Endothelial cell of umbilical vein (primary cell): ENCODE measurements at regions not wholly inside any gene's neighbourhood (a gene's known extent, or its start where the extent isn't known, plus 50 kb on each side); places are given as distances from the start of the nearest gene placed in this dataset.

Experiments
- BruUV-seq: library from RNA; stranded (reverse); fragments of 400-500 nt; replicated peaks from 2 replicates; lab custom pipeline; 2021; lab: Mats Ljungman, UMichigan
- CTCF ChIA-PET: fragments of 300-600, 350-600 bp; sonication (Branson Sonifier 250); formaldehyde crosslinking; loops from one replicate; lab custom pipeline; 2021; ENCODE audit warnings: antibody characterized with exemption, inconsistent platforms; lab: Charles Lee
- POLR2A ChIA-PET: fragments of 300-600, 350-600 bp; sonication (Branson Sonifier 250); formaldehyde crosslinking; loops from one replicate; lab custom pipeline; 2021; ENCODE audit warnings: antibody characterized with exemption, inconsistent platforms; lab: Charles Lee
- DNase-seq: peaks from one replicate; pipeline ENCODE4 v3.0.0-alpha.2; 2011; ENCODE audit warnings: low read depth, low spot score
- FAIRE-seq: peaks from 2 replicates; lab custom pipeline; 2011; peaks lifted over from hg19 to GRCh38; lab: Jason Lieb, UNC
- H2AFZ ChIP-seq: 2 replicates; pipeline ENCODE4 v1.6.0; 2012; ENCODE audit warnings: low read depth, low read length, control low read depth, inconsistent platforms
- H3K27ac ChIP-seq: 2 replicates; pipeline ENCODE4 v1.5.1; 2011; ENCODE audit warnings: low read depth, mild to moderate bottlenecking, control low read depth, low read length, moderate library complexity; ENCODE audit not compliant: insufficient read depth
- H3K27me3 ChIP-seq, 2 experiments: 2 replicates each; pipeline versions ENCODE4 v1.6.0 to v1.6.1; 2011; ENCODE audit warnings: low read length in 2 of 2, mixed read lengths in 1 of 2; ENCODE audit not compliant: control insufficient read depth in 2 of 2, insufficient read depth in 2 of 2
- H3K36me3 ChIP-seq, 2 experiments: 2 replicates in 1 of 2; 3 replicates in 1 of 2; pipeline ENCODE4 v1.5.1; 2011; ENCODE audit warnings: low read length in 2 of 2, mild to moderate bottlenecking in 1 of 2, moderate library complexity in 1 of 2; ENCODE audit not compliant: control insufficient read depth in 2 of 2, insufficient read depth in 2 of 2; ENCODE audit errors: extremely low read depth in 1 of 2
- H3K4me1 ChIP-seq: 3 replicates; pipeline ENCODE4 v1.5.1; 2011; ENCODE audit warnings: mild to moderate bottlenecking, low read length; ENCODE audit not compliant: control insufficient read depth, insufficient read depth; ENCODE audit errors: extremely low read depth
- H3K4me2 ChIP-seq: 2 replicates; pipeline ENCODE4 v1.6.1; 2011; ENCODE audit warnings: low read length, control low read depth, mixed read lengths; ENCODE audit not compliant: insufficient read depth
- H3K4me3 ChIP-seq, 3 experiments: fragments of 200-600 bp in 1 of 3; sonication (generic), shearing (Covaris generic) in 1 of 3; replicated peaks in 1 of 3; 2 replicates each; pipeline ENCODE4 v1.5.1; 2011 to 2016; ENCODE audit warnings: control low read depth in 3 of 3, low read length in 3 of 3, mild to moderate bottlenecking in 2 of 3, inconsistent platforms in 1 of 3, low read depth in 1 of 3, moderate library complexity in 1 of 3; ENCODE audit not compliant: insufficient read depth in 1 of 3
- H3K79me2 ChIP-seq: 2 replicates; pipeline ENCODE4 v1.6.0; 2012; ENCODE audit warnings: low read length, inconsistent platforms; ENCODE audit not compliant: control insufficient read depth, insufficient read depth
- H3K9ac ChIP-seq: replicated peaks from 2 replicates; pipeline ENCODE3; 2011; ENCODE audit warnings: low read length, control low read depth; ENCODE audit not compliant: insufficient read depth; ENCODE audit errors: extremely low read depth
- H3K9me1 ChIP-seq: replicated peaks from 3 replicates; pipeline ENCODE4 v1.6.0; 2011; ENCODE audit warnings: mild to moderate bottlenecking, low read length; ENCODE audit not compliant: control insufficient read depth, insufficient read depth; ENCODE audit errors: extremely low read depth
- H3K9me3 ChIP-seq: replicated peaks from 2 replicates; pipeline ENCODE4 v1.5.1; 2012; ENCODE audit warnings: low read length, inconsistent platforms; ENCODE audit not compliant: control insufficient read depth, insufficient read depth
- H4K20me1 ChIP-seq: replicated peaks from 2 replicates; pipeline ENCODE3; 2011; ENCODE audit warnings: mild to moderate bottlenecking, low read length; ENCODE audit not compliant: control insufficient read depth, insufficient read depth; ENCODE audit errors: extremely low read depth
- CTCF ChIP-seq, 2 donors: IDR thresholded peaks; 1 replicate in 1 of 2; 2 replicates in 1 of 2; pipeline ENCODE4 v1.5.1; 2011; ENCODE audit warnings: low read length in 2 of 2, mild to moderate bottlenecking in 2 of 2, moderate library complexity in 2 of 2, control low read depth in 1 of 2, inconsistent platforms in 1 of 2, low read depth in 1 of 2; ENCODE audit not compliant: insufficient read depth in 1 of 2; ENCODE audit errors: extremely low read depth in 1 of 2
- EZH2 ChIP-seq: IDR thresholded peaks from 2 replicates; pipeline ENCODE4 v1.6.1; 2012; ENCODE audit warnings: borderline replicate concordance, low read depth, mild to moderate bottlenecking, moderate library complexity, low read length, inconsistent platforms; ENCODE audit not compliant: severe bottlenecking
- FOS ChIP-seq: IDR thresholded peaks from 2 replicates; pipeline ENCODE4 v1.6.1; 2011; ENCODE audit warnings: mild to moderate bottlenecking, low read length, moderate library complexity, borderline replicate concordance; ENCODE audit not compliant: insufficient read depth
- GATA2 ChIP-seq: IDR thresholded peaks from 2 replicates; pipeline ENCODE4 v1.7.0; 2011; ENCODE audit warnings: low read depth, mild to moderate bottlenecking, moderate library complexity, mixed read lengths, low read length; ENCODE audit not compliant: insufficient read length, insufficient read depth
- JUN ChIP-seq: IDR thresholded peaks from 2 replicates; pipeline ENCODE4 v1.6.1; 2011; ENCODE audit warnings: borderline replicate concordance, low read depth; ENCODE audit not compliant: insufficient read length, insufficient read depth
- MAX ChIP-seq: IDR thresholded peaks from 2 replicates; pipeline ENCODE4 v1.6.1; 2011; ENCODE audit not compliant: insufficient read depth, insufficient read length
- MYC ChIP-seq: IDR thresholded peaks from one replicate; pipeline ENCODE4 v1.6.1; 2011; ENCODE audit warnings: mild to moderate bottlenecking, low read depth, low read length
- POLR2A ChIP-seq: IDR thresholded peaks from 2 replicates; pipeline ENCODE4 v1.6.1; 2012; ENCODE audit warnings: low read depth, mild to moderate bottlenecking, control low read depth, low read length
- POLR2AphosphoS5 ChIP-seq: IDR thresholded peaks from 2 replicates; pipeline ENCODE4 v1.6.1; 2012; ENCODE audit warnings: low read depth, mild to moderate bottlenecking, control low read depth, low read length, moderate library complexity; ENCODE audit not compliant: insufficient read depth
- dilution Hi-C: fragments of 300-500 bp; cut with MboI; formaldehyde crosslinking; loops from one replicate; pipeline ENCODE4 v1.15.0; 2019; ENCODE audit warnings: low sequenced_read_pairs; ENCODE audit not compliant: extremely low pct_ligation_motif_present
- intact Hi-C: fragments of 100-400 bp; cut with micrococcal nuclease; formaldehyde crosslinking; loops from one replicate; pipeline ENCODE4 v1.10.0; 2022

- ChIA-PET CTCF (no interaction called here), POLR2A (no interaction called here)
- Histone ChIP-seq H3K4me2 (no peak overlapping the region), H3K9me3 (peaks cover 4% of the 10 kb centered on the region), H3K27me3 (no peaks in the 10 kb centered on the region), H3K4me1 (no peaks in the 10 kb centered on the region), H3K36me3 (no peaks in the 10 kb centered on the region), H3K79me2 (no peaks in the 10 kb centered on the region), H3K9me1 (no peaks in the 10 kb centered on the region), H4K20me1 (no peaks in the 10 kb centered on the region), H3K27ac (no peak overlapping the region), H3K4me3 (no peak overlapping the region), H2AFZ (no peak overlapping the region), H3K9ac (no peak overlapping the region)
- intact Hi-C loops (no loop called here), dilution Hi-C loops (no loop called here)
- DNase-seq (no peak), FAIRE-seq (no peak)
- BruUV-seq, result no TSS peak
- no peak for TF ChIP-seq EZH2
- TF ChIP-seq JUN, result no peak
- no peak for TF ChIP-seq CTCF (IDR thresholded peaks at IDR 0.05; ENCODE audit: extremely low read depth in 1 of 2, insufficient read depth in 1 of 2, low read depth in 1 of 2, low read length in 2 of 2)
- TF ChIP-seq POLR2AphosphoS5, result no peak
- TF ChIP-seq MAX, result no peak
- no peak for TF ChIP-seq GATA2
- TF ChIP-seq FOS, result no peak
- TF ChIP-seq MYC, result no peak
- TF ChIP-seq POLR2A, result no peak
These were observed 123.6 kb upstream of the SRSF6 start for GRCh38 chr20:43334080-43334479.
